ENCODE measurements at regions not wholly inside any gene's neighbourhood (a gene's known extent, or its start where the extent isn't known, plus 50 kb on each side); places are given as distances from the start of the nearest gene placed in this dataset.
A peak's percentile ranks its signal among the peaks of the same experiment; 100 is the strongest.

DNA sequence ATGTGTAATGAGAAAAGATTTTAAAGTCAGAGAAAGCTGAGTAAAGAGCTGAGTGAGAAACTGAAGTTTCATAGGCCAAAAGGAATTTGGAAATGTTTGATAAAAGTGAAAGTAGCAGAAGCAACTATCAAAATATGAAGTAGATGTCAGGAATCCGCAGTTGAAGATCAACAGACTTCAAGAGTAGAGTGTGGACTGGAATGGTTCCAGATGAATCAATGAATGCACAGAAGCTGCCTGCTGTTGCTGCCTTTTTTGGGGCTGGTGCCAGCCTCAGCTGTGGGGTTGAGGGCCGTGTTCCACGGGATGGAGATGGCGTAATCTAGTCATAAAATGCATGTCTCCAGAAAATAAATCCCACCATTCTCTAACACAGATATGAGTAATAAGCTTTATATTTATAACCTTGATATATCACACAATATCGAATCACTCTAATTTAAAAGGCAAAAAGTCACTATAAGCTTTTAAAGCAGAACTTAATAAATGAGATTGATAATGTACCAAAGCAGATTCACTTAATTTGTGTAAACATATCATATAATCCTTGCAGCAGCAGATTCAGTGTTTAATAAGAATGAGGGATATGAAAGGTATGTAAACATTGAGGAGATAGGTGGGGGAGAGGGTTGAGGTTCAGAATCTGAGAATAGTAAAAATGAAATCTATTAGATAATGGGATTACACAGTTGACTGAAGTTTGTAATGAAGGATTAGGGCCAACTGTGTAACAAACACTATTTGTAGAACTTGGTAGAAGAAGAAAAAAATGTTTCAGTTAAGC is 652.3 kb upstream of the FTMT start:
- H3K27ac ChIP-seq (ENCODE audit: low read depth in 2 of 2, low read length in 2 of 2) = no peak overlapping the region
- peak overlapping the region in 1 of 2 donors; percentile 23 for H3K4me3 ChIP-seq (ENCODE audit: low read length in 2 of 2)
- no peak overlapping the region for H3K9ac ChIP-seq (ENCODE audit: low read depth in 1 of 2, low read length in 2 of 2)
- H3K36me3 ChIP-seq (ENCODE audit: control insufficient read depth in 2 of 2, insufficient read depth in 2 of 2, low read length in 2 of 2) = no peaks in the 10 kb centered on the region
- H3K27me3 ChIP-seq (ENCODE audit: control insufficient read depth in 2 of 2, insufficient read depth in 2 of 2, low read length in 2 of 2) = no peaks in the 10 kb centered on the region
- no peaks in the 10 kb centered on the region for H3K9me3 ChIP-seq (ENCODE audit: control insufficient read depth in 2 of 2, low read length in 2 of 2)
- no peaks in the 10 kb centered on the region for H3K4me1 ChIP-seq (ENCODE audit: control insufficient read depth in 2 of 2, insufficient read depth in 2 of 2, low read length in 2 of 2)

DNA sequence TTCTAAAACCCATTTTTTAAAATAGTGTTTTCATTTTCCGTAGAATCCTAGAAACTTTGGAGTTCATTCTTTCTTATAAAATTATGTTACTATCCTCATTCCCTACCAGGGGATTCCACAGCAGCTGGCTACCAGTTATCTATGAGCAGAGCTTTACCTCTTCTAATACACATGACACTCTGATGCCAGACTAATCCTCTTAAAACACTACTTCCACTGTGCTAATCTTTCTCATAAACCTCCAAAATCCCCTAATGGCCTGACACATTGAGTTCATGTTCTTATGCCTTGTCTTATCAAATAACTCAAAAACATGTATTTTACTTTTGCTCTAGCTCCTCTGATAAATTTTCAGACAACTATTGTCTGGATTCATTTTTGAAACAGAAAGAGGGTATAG is 633.6 kb upstream of the FTMT start:
- no peaks in the 10 kb centered on the region for H3K4me1 ChIP-seq (ENCODE audit: control insufficient read depth in 2 of 2, insufficient read depth in 2 of 2, low read length in 2 of 2)
- no peak overlapping the region for H3K9ac ChIP-seq (ENCODE audit: low read depth in 1 of 2, low read length in 2 of 2)
- no peaks in the 10 kb centered on the region for H3K27me3 ChIP-seq (ENCODE audit: control insufficient read depth in 2 of 2, insufficient read depth in 2 of 2, low read length in 2 of 2)
- H3K4me3 ChIP-seq (ENCODE audit: low read length in 2 of 2) = no peak overlapping the region
- H3K9me3 ChIP-seq (ENCODE audit: control insufficient read depth in 2 of 2, low read length in 2 of 2) = no peaks in the 10 kb centered on the region
- H3K27ac ChIP-seq (ENCODE audit: low read depth in 2 of 2, low read length in 2 of 2) = no peak overlapping the region
- no peaks in the 10 kb centered on the region for H3K36me3 ChIP-seq (ENCODE audit: control insufficient read depth in 2 of 2, insufficient read depth in 2 of 2, low read length in 2 of 2)

DNA sequence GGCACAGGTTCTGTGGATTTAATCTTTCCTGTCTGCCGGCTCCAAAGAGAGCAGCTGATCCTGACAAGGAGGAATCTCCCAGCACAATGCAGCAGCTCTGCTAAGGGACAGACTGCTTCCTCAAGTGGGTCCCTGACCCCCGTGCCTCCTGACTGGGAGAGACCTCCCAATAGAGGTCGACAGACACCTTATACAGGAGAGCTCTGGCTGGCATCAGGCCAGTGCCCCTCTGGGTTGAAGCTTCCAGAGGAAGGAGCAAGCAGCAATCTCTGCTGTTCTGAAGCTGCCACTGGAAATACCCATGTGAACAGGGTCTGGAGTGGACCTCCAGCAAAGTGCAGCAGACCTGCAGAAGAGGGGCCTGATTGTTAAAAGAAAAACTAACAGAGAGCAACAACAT is 630.2 kb upstream of the FTMT start:
- Histone ChIP-seq H3K4me3 (ENCODE audit: low read length in 2 of 2) (no peak overlapping the region), H3K27me3 (ENCODE audit: control insufficient read depth in 2 of 2, insufficient read depth in 2 of 2, low read length in 2 of 2) (no peaks in the 10 kb centered on the region), H3K9me3 (ENCODE audit: control insufficient read depth in 2 of 2, low read length in 2 of 2) (no peaks in the 10 kb centered on the region), H3K27ac (ENCODE audit: low read depth in 2 of 2, low read length in 2 of 2) (no peak overlapping the region), H3K9ac (ENCODE audit: low read depth in 1 of 2, low read length in 2 of 2) (no peak overlapping the region), H3K4me1 (ENCODE audit: control insufficient read depth in 2 of 2, insufficient read depth in 2 of 2, low read length in 2 of 2) (no peaks in the 10 kb centered on the region), H3K36me3 (ENCODE audit: control insufficient read depth in 2 of 2, insufficient read depth in 2 of 2, low read length in 2 of 2) (no peaks in the 10 kb centered on the region)

DNA sequence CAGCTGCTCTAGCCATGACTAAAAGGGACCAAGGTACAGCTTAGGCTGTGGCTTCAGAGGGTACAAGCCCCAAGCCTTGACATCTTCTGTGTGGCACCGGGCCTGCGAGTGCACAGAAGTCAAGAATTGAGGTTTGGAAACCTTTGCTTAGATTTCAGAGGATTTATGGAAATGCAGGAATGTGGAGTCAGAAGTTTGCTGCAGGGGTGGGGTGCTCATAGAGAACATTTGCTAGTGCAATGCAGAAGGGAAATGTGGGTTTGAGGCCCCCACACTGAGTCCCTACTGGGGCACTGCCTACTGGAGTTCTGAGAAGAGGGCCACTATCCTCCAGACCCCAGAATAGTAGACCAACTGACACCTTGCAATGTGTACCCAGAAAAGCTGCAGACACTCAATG is 624.9 kb upstream of the FTMT start:
- Histone ChIP-seq H3K36me3 (ENCODE audit: control insufficient read depth in 2 of 2, insufficient read depth in 2 of 2, low read length in 2 of 2) (no peaks in the 10 kb centered on the region), H3K9ac (ENCODE audit: low read depth in 1 of 2, low read length in 2 of 2) (no peak overlapping the region), H3K27me3 (ENCODE audit: control insufficient read depth in 2 of 2, insufficient read depth in 2 of 2, low read length in 2 of 2) (no peaks in the 10 kb centered on the region), H3K4me3 (ENCODE audit: low read length in 2 of 2) (no peak overlapping the region), H3K27ac (ENCODE audit: low read depth in 2 of 2, low read length in 2 of 2) (no peak overlapping the region), H3K4me1 (ENCODE audit: control insufficient read depth in 2 of 2, insufficient read depth in 2 of 2, low read length in 2 of 2) (no peaks in the 10 kb centered on the region), H3K9me3 (ENCODE audit: control insufficient read depth in 2 of 2, low read length in 2 of 2) (no peaks in the 10 kb centered on the region)

DNA sequence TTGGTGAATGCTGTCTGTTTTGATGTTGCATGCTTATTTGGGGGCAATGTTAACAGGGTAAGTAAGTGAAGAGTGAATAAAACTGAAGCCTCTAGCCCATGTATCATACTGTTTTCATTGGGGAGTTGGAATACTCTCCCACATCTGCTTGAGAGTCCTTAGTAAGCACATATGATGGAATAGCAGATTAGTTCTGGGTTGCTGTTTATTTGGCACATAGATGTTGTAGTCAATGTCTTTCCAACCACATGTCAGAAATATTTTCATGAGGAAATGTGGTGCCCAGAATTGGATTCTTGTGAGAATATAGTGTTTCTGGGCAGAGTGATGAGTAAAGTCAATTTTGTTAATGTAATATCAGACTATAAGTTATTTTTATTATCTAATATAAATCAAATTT is 611.7 kb upstream of the FTMT start:
- no peak overlapping the region for H3K4me3 ChIP-seq (ENCODE audit: low read length in 2 of 2)
- no peaks in the 10 kb centered on the region for H3K4me1 ChIP-seq (ENCODE audit: control insufficient read depth in 2 of 2, insufficient read depth in 2 of 2, low read length in 2 of 2)

DNA sequence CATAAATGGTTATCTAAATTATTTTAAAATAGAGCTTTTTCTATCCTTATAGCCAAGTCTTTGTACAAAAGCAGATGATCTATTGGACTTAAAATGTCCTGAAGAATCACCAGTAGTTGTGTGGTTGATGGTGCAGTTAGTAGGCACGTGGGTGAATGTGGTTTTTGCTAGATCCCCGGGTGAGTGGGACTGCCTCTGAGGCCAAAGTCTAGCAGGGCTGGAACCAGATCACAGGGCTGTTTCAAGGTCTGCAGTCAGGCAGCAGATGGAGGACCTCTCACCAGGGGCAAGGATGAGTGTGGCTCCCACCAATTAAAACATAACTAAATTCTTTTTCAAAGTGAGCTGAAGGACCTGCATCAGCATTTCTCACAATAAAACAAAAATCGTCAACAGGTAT is 604.7 kb upstream of the FTMT start:
- Histone ChIP-seq H3K4me3 (ENCODE audit: low read length in 2 of 2) (no peak overlapping the region), H3K27ac (ENCODE audit: low read depth in 2 of 2, low read length in 2 of 2) (no peak overlapping the region), H3K9me3 (ENCODE audit: control insufficient read depth in 2 of 2, low read length in 2 of 2) (no peaks in the 10 kb centered on the region), H3K9ac (ENCODE audit: low read depth in 1 of 2, low read length in 2 of 2) (no peak overlapping the region), H3K4me1 (ENCODE audit: control insufficient read depth in 2 of 2, insufficient read depth in 2 of 2, low read length in 2 of 2) (no peaks in the 10 kb centered on the region), H3K27me3 (ENCODE audit: control insufficient read depth in 2 of 2, insufficient read depth in 2 of 2, low read length in 2 of 2) (no peaks in the 10 kb centered on the region), H3K36me3 (ENCODE audit: control insufficient read depth in 2 of 2, insufficient read depth in 2 of 2, low read length in 2 of 2) (no peaks in the 10 kb centered on the region)

More for the DNA sequence above, 611.7 kb upstream of the FTMT start:
- H3K27ac ChIP-seq (ENCODE audit: low read depth in 2 of 2, low read length in 2 of 2) = no peak overlapping the region
- no peaks in the 10 kb centered on the region for H3K36me3 ChIP-seq (ENCODE audit: control insufficient read depth in 2 of 2, insufficient read depth in 2 of 2, low read length in 2 of 2)
- no peaks in the 10 kb centered on the region for H3K27me3 ChIP-seq (ENCODE audit: control insufficient read depth in 2 of 2, insufficient read depth in 2 of 2, low read length in 2 of 2)
- no peaks in the 10 kb centered on the region for H3K9me3 ChIP-seq (ENCODE audit: control insufficient read depth in 2 of 2, low read length in 2 of 2)
- no peak overlapping the region for H3K9ac ChIP-seq (ENCODE audit: low read depth in 1 of 2, low read length in 2 of 2)

DNA sequence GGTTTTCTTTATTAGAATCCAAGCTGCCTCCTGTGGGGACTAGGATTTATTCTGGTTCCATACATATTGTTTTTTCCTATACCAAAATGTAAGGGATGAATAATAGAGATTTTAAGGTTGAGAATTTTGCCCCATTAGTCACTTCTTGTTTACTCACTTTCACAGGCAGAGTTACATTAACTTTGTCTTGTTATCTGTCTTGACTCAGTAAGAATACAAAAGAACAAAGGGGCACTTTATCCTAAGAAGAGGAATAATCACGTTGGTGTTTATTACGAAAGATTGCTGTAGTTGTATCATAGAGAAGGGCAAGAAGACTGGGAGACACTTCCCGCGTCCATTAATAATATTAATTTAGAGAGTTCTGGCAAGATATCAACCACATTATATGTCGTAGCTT is 599.7 kb upstream of the FTMT start:
- Histone ChIP-seq H3K9ac (ENCODE audit: low read depth in 1 of 2, low read length in 2 of 2) (no peak overlapping the region), H3K9me3 (ENCODE audit: control insufficient read depth in 2 of 2, low read length in 2 of 2) (no peaks in the 10 kb centered on the region), H3K27me3 (ENCODE audit: control insufficient read depth in 2 of 2, insufficient read depth in 2 of 2, low read length in 2 of 2) (no peaks in the 10 kb centered on the region), H3K27ac (ENCODE audit: low read depth in 2 of 2, low read length in 2 of 2) (no peak overlapping the region), H3K36me3 (ENCODE audit: control insufficient read depth in 2 of 2, insufficient read depth in 2 of 2, low read length in 2 of 2) (no peaks in the 10 kb centered on the region), H3K4me1 (ENCODE audit: control insufficient read depth in 2 of 2, insufficient read depth in 2 of 2, low read length in 2 of 2) (no peaks in the 10 kb centered on the region), H3K4me3 (ENCODE audit: low read length in 2 of 2) (no peak overlapping the region)

DNA sequence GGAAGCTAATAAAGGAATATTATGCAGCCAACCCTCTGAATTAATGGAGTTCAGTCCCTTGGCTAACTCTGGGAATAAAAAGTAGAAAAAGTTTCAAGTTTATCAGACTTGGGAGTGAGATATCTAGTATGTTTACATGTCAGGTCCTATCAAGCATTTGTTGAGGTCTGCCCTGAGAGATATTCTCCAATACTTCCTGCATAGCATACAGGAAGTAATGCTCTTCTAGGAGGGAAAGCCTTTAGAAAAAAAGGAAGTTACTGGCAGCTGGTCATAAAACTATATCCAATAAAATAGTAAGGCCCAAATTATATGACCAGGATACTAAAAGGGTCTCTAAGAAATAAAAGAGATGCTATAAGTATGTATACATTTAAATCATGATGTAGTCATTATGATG is 594.1 kb upstream of the FTMT start:
- Histone ChIP-seq H3K27ac (ENCODE audit: low read depth in 2 of 2, low read length in 2 of 2) (no peak overlapping the region), H3K36me3 (ENCODE audit: control insufficient read depth in 2 of 2, insufficient read depth in 2 of 2, low read length in 2 of 2) (no peaks in the 10 kb centered on the region), H3K27me3 (ENCODE audit: control insufficient read depth in 2 of 2, insufficient read depth in 2 of 2, low read length in 2 of 2) (no peaks in the 10 kb centered on the region), H3K4me1 (ENCODE audit: control insufficient read depth in 2 of 2, insufficient read depth in 2 of 2, low read length in 2 of 2) (no peaks in the 10 kb centered on the region), H3K9me3 (ENCODE audit: control insufficient read depth in 2 of 2, low read length in 2 of 2) (no peaks in the 10 kb centered on the region), H3K4me3 (ENCODE audit: low read length in 2 of 2) (no peak overlapping the region), H3K9ac (ENCODE audit: low read depth in 1 of 2, low read length in 2 of 2) (no peak overlapping the region)

DNA sequence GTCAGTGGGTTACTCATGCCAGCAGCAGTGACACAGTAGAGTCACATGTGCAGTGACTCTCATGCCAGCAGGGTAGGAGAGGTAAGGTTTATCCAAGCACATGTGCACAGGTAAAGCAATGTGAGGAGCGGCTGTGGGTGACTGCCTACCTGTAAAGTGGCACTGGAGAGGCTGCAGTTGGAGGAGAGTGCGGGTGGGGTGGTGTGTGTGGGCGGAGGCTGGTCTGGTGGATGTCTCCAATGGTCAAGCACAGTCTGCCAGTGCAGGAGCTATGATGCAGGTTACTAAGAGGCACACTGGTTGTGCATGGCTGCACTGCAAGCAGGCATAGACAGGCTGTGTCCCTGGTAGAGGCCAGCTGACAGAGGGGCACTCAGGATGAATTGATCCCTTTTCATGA is 588.2 kb upstream of the FTMT start:
- Histone ChIP-seq H3K4me3 (ENCODE audit: low read length in 2 of 2) (no peak overlapping the region), H3K9me3 (ENCODE audit: control insufficient read depth in 2 of 2, low read length in 2 of 2) (no peaks in the 10 kb centered on the region), H3K9ac (ENCODE audit: low read depth in 1 of 2, low read length in 2 of 2) (no peak overlapping the region), H3K27ac (ENCODE audit: low read depth in 2 of 2, low read length in 2 of 2) (no peak overlapping the region), H3K4me1 (ENCODE audit: control insufficient read depth in 2 of 2, insufficient read depth in 2 of 2, low read length in 2 of 2) (no peaks in the 10 kb centered on the region), H3K36me3 (ENCODE audit: control insufficient read depth in 2 of 2, insufficient read depth in 2 of 2, low read length in 2 of 2) (no peaks in the 10 kb centered on the region), H3K27me3 (ENCODE audit: control insufficient read depth in 2 of 2, insufficient read depth in 2 of 2, low read length in 2 of 2) (no peaks in the 10 kb centered on the region)

DNA sequence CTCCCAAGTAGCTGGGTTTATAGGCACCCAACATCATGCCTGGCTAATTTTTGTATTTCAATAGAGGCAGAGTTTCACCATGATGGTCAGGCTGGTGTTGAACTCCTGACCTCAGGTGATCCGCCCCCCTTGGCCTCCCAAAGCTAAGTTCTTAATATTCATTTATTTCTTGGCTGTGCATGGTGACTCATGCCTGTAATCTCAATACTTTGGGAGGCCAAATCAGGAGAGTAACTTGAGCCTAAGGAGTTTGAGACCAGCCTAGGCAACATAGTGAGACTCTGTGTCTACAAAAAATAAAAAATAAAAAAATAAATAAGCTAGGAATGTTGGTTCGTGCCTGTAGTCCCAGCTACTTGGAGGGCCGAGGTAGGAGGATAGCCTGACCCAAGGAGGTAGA is 587.1 kb upstream of the FTMT start:
- H3K27ac ChIP-seq (ENCODE audit: low read depth in 2 of 2, low read length in 2 of 2) = no peak overlapping the region
- no peak overlapping the region for H3K9ac ChIP-seq (ENCODE audit: low read depth in 1 of 2, low read length in 2 of 2)
- H3K4me1 ChIP-seq (ENCODE audit: control insufficient read depth in 2 of 2, insufficient read depth in 2 of 2, low read length in 2 of 2) = no peaks in the 10 kb centered on the region
- no peaks in the 10 kb centered on the region for H3K27me3 ChIP-seq (ENCODE audit: control insufficient read depth in 2 of 2, insufficient read depth in 2 of 2, low read length in 2 of 2)
- H3K9me3 ChIP-seq (ENCODE audit: control insufficient read depth in 2 of 2, low read length in 2 of 2) = no peaks in the 10 kb centered on the region
- no peak overlapping the region for H3K4me3 ChIP-seq (ENCODE audit: low read length in 2 of 2)
- no peaks in the 10 kb centered on the region for H3K36me3 ChIP-seq (ENCODE audit: control insufficient read depth in 2 of 2, insufficient read depth in 2 of 2, low read length in 2 of 2)

DNA sequence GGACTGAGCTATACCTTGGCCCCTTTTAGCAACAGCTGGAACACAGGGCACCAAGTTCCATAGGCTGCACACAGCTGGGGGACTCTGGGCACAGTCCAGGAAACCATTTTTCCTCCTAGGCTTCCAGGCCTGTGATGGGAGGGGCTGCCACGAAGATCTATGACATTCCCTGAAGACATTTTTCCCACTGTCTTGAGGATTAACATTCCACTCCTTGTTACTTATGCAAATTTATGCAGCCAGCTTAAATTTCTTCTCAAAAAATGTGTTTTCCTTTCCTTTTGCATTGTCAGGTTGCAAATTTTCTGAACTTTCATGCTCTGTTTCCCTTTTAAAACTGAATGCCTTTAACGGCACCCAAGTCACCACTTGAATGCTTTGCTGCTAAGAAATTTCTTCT is 580.1 kb upstream of the FTMT start:
- H3K9me3 ChIP-seq (ENCODE audit: control insufficient read depth in 2 of 2, low read length in 2 of 2) = no peaks in the 10 kb centered on the region

More for the DNA sequence above, 580.1 kb upstream of the FTMT start:
- Histone ChIP-seq H3K9ac (ENCODE audit: low read depth in 1 of 2, low read length in 2 of 2) (no peak overlapping the region), H3K4me3 (ENCODE audit: low read length in 2 of 2) (no peak overlapping the region), H3K4me1 (ENCODE audit: control insufficient read depth in 2 of 2, insufficient read depth in 2 of 2, low read length in 2 of 2) (no peaks in the 10 kb centered on the region), H3K27me3 (ENCODE audit: control insufficient read depth in 2 of 2, insufficient read depth in 2 of 2, low read length in 2 of 2) (no peaks in the 10 kb centered on the region), H3K36me3 (ENCODE audit: control insufficient read depth in 2 of 2, insufficient read depth in 2 of 2, low read length in 2 of 2) (no peaks in the 10 kb centered on the region), H3K27ac (ENCODE audit: low read depth in 2 of 2, low read length in 2 of 2) (no peak overlapping the region)

Measured in mucosa of rectum (tissue), 2 donors.